ENCODE measurements at regions not wholly inside any gene's neighbourhood (a gene's known extent, or its start where the extent isn't known, plus 50 kb on each side); places are given as distances from the start of the nearest gene placed in this dataset.
"Not testable (repeated sequence)": the region's sequence is repeated elsewhere in the genome, so short reads cannot be mapped to it uniquely, and the experiment has no call there.

DNA sequence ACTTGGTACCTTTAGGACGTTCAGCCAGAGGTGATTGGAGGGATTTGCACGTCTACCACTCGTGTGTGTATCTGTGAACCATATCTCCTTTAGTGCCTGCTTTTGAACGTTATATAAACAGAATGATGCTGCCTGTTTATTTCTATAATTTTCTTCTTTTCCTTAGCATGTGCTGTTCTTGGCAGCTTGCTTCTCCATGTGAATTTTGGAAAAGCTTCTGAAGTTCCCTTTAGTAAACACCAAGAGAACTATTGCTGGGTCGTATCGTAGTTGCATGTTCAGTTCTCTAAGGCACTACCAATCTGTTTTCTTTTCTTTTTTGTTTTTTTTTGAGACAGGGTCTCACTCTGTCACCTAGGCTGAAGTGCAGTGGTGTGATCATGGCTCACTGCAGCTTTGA, 73.8 kb upstream of the FANCC start:
- H3K4me3 ChIP-seq (ENCODE audit: low read depth, low read length, poor library complexity, severe bottlenecking); intact Hi-C loops (cut with micrococcal nuclease; ENCODE audit: unreplicated experiment); CTCF ChIA-PET; POLR2A ChIA-PET (ENCODE audit: low non-redundant PET); H3K36me3 ChIP-seq (ENCODE audit: insufficient read depth, low read length, poor library complexity, severe bottlenecking); H3K27me3 ChIP-seq (replicated peaks; ENCODE audit: insufficient read depth, low read depth, low read length, poor library complexity); H3K9me3 ChIP-seq (ENCODE audit: low read depth, low read length, poor library complexity, severe bottlenecking); BruUV-seq (replicated peaks); DNase-seq (ENCODE audit: low spot score); H3K4me1 ChIP-seq (ENCODE audit: insufficient read depth, low read length, poor library complexity, severe bottlenecking); H3K27ac ChIP-seq (ENCODE audit: low read depth, low read length, poor library complexity, severe bottlenecking): not testable (repeated sequence)

DNA sequence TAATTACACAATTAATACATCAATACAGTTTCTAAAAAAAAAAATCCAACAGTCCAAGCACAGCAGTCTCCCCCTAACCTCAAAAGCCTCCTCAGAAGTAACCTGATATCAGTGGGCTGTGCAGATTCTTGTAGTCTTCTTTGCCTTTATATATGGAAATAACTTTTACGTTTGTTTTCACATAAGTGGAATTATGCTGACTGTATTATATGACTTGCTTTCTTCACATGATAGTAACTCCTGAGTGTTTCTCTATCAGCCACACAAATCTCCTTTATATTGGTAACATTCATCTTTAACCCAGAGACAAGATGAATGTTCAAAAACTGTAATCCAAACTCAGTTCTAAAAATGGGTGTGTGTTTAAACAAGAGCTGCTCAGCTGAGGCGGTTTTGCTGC, 71.9 kb upstream of the FANCC start:
- TF ChIP-seq EZH2 (IDR thresholded peaks at IDR 0.05; ENCODE audit: borderline replicate concordance, low read depth, low read length, poor library complexity, severe bottlenecking) = no peak
- TF ChIP-seq, protein P1, sequence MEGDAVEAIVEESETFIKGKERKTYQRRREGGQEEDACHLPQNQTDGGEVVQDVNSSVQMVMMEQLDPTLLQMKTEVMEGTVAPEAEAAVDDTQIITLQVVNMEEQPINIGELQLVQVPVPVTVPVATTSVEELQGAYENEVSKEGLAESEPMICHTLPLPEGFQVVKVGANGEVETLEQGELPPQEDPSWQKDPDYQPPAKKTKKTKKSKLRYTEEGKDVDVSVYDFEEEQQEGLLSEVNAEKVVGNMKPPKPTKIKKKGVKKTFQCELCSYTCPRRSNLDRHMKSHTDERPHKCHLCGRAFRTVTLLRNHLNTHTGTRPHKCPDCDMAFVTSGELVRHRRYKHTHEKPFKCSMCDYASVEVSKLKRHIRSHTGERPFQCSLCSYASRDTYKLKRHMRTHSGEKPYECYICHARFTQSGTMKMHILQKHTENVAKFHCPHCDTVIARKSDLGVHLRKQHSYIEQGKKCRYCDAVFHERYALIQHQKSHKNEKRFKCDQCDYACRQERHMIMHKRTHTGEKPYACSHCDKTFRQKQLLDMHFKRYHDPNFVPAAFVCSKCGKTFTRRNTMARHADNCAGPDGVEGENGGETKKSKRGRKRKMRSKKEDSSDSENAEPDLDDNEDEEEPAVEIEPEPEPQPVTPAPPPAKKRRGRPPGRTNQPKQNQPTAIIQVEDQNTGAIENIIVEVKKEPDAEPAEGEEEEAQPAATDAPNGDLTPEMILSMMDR (conservative IDR thresholded peaks at IDR 0.05; ENCODE audit: low read depth, low read length) = no peak
- CTCF ChIA-PET = no interaction called here
- no peaks in the 10 kb centered on the region for H3K27me3 ChIP-seq (replicated peaks; ENCODE audit: insufficient read depth, low read depth, low read length, poor library complexity)

DNA sequence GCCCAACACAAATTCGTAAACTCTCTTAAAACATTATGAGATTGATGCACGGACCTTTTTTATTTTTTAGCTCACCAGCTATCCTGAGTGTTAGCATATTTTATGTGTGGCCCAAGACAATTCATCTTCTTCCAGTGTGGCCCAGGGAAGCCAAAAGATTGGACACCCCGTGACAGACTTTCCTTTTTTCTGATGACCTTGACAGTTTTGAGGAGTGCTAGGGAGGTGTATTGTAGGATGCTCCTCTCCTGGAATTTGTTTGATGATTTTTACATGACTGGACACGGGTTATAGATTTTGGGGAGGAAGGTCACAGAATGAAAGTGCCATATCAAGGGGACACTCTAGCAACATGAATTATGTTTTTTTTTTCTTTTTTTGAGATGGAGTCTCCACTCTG, 69.3 kb upstream of the FANCC start:
- no TSS peak for BruUV-seq (replicated peaks)
- CTCF ChIA-PET = no interaction called here
- Histone ChIP-seq H3K4me3 (ENCODE audit: low read depth, low read length, poor library complexity, severe bottlenecking) (no peak overlapping the region), H3K9me3 (ENCODE audit: low read depth, low read length, poor library complexity, severe bottlenecking) (no peaks in the 10 kb centered on the region), H3K4me1 (ENCODE audit: insufficient read depth, low read length, poor library complexity, severe bottlenecking) (peaks cover 15% of the 10 kb centered on the region), H3K27me3 (replicated peaks; ENCODE audit: insufficient read depth, low read depth, low read length, poor library complexity) (no peaks in the 10 kb centered on the region), H3K27ac (ENCODE audit: low read depth, low read length, poor library complexity, severe bottlenecking) (no peak overlapping the region), H3K36me3 (ENCODE audit: insufficient read depth, low read length, poor library complexity, severe bottlenecking) (no peaks in the 10 kb centered on the region)
- DNase-seq (ENCODE audit: low spot score) = no peak
- TF ChIP-seq, protein P1 (conservative IDR thresholded peaks at IDR 0.05; ENCODE audit: low read depth, low read length) = no peak
- TF ChIP-seq EZH2 (IDR thresholded peaks at IDR 0.05; ENCODE audit: borderline replicate concordance, low read depth, low read length, poor library complexity, severe bottlenecking) = no peak
- POLR2A ChIA-PET (ENCODE audit: low non-redundant PET) = no interaction called here
- intact Hi-C loops (cut with micrococcal nuclease; ENCODE audit: unreplicated experiment) = no loop called here

More for the DNA sequence above, 71.9 kb upstream of the FANCC start:
- Histone ChIP-seq H3K4me1 (ENCODE audit: insufficient read depth, low read length, poor library complexity, severe bottlenecking) (no peaks in the 10 kb centered on the region), H3K36me3 (ENCODE audit: insufficient read depth, low read length, poor library complexity, severe bottlenecking) (no peaks in the 10 kb centered on the region), H3K9me3 (ENCODE audit: low read depth, low read length, poor library complexity, severe bottlenecking) (no peaks in the 10 kb centered on the region), H3K4me3 (ENCODE audit: low read depth, low read length, poor library complexity, severe bottlenecking) (no peak overlapping the region), H3K27ac (ENCODE audit: low read depth, low read length, poor library complexity, severe bottlenecking) (no peak overlapping the region)
- intact Hi-C loops (cut with micrococcal nuclease; ENCODE audit: unreplicated experiment) = no loop called here
- no peak for DNase-seq (ENCODE audit: low spot score)
- BruUV-seq (replicated peaks) = no TSS peak
- POLR2A ChIA-PET (ENCODE audit: low non-redundant PET) = no interaction called here

DNA sequence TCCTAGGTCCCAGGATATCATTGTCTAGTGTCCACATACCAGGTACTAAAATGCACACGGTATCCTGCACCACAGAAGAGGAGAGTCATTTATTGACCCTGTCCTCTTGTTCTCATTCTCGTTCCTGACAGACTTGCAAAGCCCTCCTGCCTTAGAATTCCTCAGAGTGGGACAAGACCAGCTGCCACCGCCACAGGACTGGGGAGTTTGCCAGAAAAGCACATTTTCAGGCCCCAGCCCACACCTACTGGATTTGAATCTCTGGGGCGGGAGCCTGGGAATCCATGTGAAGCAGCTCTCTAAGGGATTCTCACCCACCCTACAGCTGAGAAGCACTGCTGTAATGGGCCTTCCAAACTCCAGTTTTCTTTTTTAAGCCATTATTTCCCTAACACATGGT, 68.0 kb upstream of the FANCC start:
- ChIA-PET POLR2A (ENCODE audit: low non-redundant PET) (no interaction called here), CTCF (no interaction called here)
- H3K4me1 ChIP-seq (ENCODE audit: insufficient read depth, low read length, poor library complexity, severe bottlenecking) = peaks cover 15% of the 10 kb centered on the region
- TF ChIP-seq EZH2 (IDR thresholded peaks at IDR 0.05; ENCODE audit: borderline replicate concordance, low read depth, low read length, poor library complexity, severe bottlenecking) = no peak
- TF ChIP-seq, protein P1 (conservative IDR thresholded peaks at IDR 0.05; ENCODE audit: low read depth, low read length) = no peak
- no peak overlapping the region for H3K27ac ChIP-seq (ENCODE audit: low read depth, low read length, poor library complexity, severe bottlenecking)
- BruUV-seq (replicated peaks) = no TSS peak
- no peaks in the 10 kb centered on the region for H3K36me3 ChIP-seq (ENCODE audit: insufficient read depth, low read length, poor library complexity, severe bottlenecking)
- DNase-seq (ENCODE audit: low spot score) = no peak
- H3K27me3 ChIP-seq (replicated peaks; ENCODE audit: insufficient read depth, low read depth, low read length, poor library complexity) = no peaks in the 10 kb centered on the region
- intact Hi-C loops (cut with micrococcal nuclease; ENCODE audit: unreplicated experiment) = no loop called here
- H3K4me3 ChIP-seq (ENCODE audit: low read depth, low read length, poor library complexity, severe bottlenecking) = no peak overlapping the region
- no peaks in the 10 kb centered on the region for H3K9me3 ChIP-seq (ENCODE audit: low read depth, low read length, poor library complexity, severe bottlenecking)
